ENCODE measurements at regions not wholly inside any gene's neighbourhood (a gene's known extent, or its start where the extent isn't known, plus 50 kb on each side); places are given as distances from the start of the nearest gene placed in this dataset.
"Not testable (repeated sequence)": the region's sequence is repeated elsewhere in the genome, so short reads cannot be mapped to it uniquely, and the experiment has no call there.

- DNase-seq = peak; percentile 84
Observed at GRCh38 chr9:97176206-97176605, 131.3 kb upstream of the CCDC180 start.

DNA sequence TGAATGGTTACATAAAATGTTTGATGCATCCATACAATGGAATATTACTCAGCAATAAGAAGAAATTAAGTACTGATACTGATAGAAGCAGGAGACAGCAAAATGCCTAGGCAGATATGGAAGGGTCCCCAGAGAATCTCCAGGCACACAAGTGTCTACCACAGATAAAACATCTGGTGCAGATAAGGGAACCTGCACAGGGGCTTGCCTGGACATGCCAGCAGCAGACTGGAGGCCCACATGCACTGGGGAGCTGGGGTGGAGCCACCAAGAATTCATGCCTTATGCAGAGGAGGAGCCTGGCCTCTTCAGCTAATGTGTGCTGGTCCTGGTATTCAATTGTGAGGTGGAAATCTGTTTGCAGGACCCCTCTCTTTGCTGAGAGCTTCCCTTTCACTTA, 129.2 kb upstream of the CTSV start:
- peak; percentile 44 for DNase-seq

GRCh38 chr9:97166496-97167138, 127.7 kb upstream of the CTSV start:
- DNase-seq = not testable (repeated sequence)

GRCh38 chr9:97160255-97160654, 121.3 kb upstream of the CTSV start:
- DNase-seq = no peak

- DNase-seq = not testable (repeated sequence)
Observed at GRCh38 chr9:97158722-97159121, 119.8 kb upstream of the CTSV start.

DNA sequence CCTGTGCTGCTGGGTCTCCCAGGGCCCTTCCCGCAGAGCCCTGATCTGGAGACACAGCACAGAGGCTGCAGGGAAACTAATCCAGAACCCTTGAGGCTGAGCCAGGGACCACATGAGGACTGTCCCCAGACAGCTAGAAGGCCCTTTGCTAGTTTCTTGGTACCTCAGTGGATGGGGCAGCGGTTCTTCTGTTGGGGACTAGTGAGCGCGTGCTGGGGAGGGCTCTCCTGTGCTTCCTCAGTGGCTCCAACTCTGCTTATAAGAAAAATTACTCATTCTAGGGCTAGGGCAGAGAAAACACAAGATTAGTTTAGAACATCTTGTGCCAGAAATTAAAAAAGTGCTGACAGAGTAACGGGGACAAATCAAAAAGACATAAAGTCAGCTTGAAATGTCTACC, 116.5 kb upstream of the CTSV start:
- DNase-seq = not testable (repeated sequence)

GRCh38 chr9:97153967-97154366, 115.0 kb upstream of the CTSV start:
- DNase-seq = no peak

GRCh38 chr9:97153160-97153559, 114.2 kb upstream of the CTSV start:
- not testable (repeated sequence) for DNase-seq

DNA sequence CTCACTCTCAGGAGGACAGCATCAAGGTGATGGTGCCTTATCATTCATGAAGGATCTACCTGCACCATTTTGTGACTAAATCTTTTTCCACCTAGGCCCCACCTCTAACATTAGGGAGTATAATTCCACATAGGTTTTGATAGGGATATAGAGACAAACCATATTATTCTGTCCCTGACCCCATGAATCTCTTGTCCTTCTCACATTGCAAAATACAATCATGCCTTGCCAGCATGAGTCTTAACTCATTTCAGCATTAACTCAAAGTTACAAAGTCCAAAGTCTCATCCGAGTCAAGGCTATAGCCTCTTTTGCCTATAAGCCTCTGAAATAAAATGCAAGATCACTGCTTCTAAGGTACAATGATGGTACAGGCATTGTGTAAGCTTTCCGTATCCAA, 111.5 kb upstream of the CTSV start:
- not testable (repeated sequence) for DNase-seq

DNA sequence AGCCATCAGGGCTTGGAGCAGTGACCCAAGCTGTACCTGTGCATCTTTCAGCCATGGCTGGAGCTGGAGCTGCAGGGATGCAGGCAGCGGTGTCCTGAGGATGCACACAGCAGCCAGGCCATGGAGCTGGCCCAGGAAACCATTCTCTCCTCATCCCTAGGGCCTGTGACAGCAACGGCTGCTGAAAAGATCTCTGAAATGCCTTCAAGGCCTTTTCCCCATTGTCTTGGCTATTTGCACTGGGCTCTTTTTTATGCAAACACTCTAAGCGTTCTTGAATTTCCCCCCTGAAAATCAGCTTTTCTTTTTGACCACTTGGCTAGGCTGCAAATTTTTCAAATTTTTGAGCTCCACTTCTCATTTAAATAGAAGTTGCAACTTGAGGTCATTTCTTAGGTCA, 109.5 kb upstream of the CTSV start:
- DNase-seq = not testable (repeated sequence)

GRCh38 chr9:97145680-97146079, 106.7 kb upstream of the CTSV start:
- not testable (repeated sequence) for DNase-seq

GRCh38 chr9:97140566-97140965, 101.6 kb upstream of the CTSV start:
- DNase-seq = no peak

- no peak for DNase-seq
Observed at GRCh38 chr9:97136421-97136820, 97.5 kb upstream of the CTSV start.

GRCh38 chr9:97133966-97134365, 95.0 kb upstream of the CTSV start:
- DNase-seq = not testable (repeated sequence)

DNA sequence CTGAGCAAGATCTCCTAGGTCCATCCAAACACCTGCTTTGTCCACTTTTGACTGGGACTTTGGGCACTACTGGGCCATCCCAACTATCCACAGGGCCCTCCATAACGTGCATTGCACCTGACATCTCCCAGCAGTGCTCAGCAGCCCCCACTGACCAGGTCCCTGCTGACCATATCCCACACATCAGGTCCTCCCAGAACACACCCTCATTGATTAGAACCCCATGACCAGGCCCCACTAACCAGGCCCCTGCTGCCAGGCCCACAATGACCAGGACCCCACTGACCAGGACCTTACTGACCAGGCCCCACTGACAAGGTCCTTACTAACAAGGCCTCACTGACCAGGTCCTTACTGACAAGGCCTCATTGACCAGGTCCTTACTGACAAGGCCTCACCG, 93.9 kb upstream of the CTSV start:
- DNase-seq = no peak

DNA sequence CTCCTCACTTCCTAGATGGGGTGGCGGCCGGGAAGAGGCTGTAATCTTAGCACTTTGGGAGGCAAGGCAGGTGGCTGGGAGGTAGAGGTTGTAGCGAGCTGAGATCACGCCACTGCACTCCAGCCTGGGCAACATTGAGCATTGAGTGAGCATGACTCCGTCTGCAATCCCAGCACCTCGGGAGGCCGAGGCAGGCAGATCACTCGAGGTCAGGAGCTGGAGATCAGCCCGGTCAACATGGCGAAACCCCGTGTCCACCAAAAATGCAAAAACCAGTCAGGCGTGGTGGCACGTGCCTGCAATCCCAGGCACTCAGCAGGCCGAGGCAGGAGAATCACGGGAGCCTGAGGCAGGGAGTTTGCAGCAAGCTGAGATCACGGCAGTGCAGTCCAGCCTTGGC, 91.9 kb upstream of the CTSV start:
- not testable (repeated sequence) for DNase-seq

DNA sequence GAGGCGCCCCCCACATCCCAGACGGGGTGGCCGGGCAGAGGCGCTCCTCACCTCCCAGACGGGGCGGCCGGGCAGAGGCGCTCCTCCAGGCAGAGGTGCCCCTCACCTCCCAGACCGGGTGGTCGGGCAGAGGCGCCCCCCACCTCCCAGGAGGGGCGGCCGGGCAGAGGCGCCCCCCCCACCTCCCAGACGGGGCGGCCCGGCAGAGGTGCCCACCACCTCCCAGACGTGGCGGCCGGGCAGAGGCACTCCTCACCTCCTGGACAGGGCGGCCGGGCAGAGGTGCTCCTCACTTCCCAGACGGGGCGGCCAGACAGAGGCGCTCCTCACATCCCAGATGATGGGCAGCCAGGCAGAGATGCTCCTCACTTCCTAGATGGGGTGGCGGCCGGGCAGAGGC, 91.4 kb upstream of the CTSV start:
- DNase-seq = not testable (repeated sequence)

DNA sequence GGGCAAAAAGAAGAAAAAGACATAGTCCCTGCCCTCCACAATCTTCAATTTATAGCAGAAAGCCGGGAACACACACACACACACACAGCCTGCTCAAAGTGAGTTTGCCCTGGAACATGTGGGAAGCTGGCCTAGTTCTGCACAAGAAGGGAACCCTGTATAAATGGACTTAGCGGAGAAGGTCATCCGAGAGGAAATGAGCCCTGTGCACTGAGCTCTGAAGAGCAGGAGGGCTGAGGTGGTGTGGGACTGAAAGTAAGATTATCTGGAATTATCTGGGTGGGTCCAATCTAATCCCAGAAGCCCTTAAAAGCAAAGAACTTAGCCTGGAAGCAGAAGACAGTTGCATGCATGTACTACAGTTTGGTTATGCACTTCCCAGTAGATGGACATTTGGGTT, 90.0 kb upstream of the CTSV start:
- DNase-seq = no peak

- DNase-seq = no peak
Observed at GRCh38 chr9:97124256-97124655, 85.3 kb upstream of the CTSV start.

GRCh38 chr9:97110696-97111095, 71.8 kb upstream of the CTSV start:
- no peak for DNase-seq

- no peak for DNase-seq
Observed at GRCh38 chr9:97109194-97109811, 70.4 kb upstream of the CTSV start.

- peak; percentile 17 for DNase-seq
Observed at GRCh38 chr9:97105220-97105619, 66.3 kb upstream of the CTSV start.

GRCh38 chr9:97103613-97104383, 64.9 kb upstream of the CTSV start:
- DNase-seq = peak; percentile 44

- DNase-seq = not testable (repeated sequence)
Observed at GRCh38 chr9:97099540-97099939, 60.6 kb upstream of the CTSV start.

Measured in NCI-H345 (cell line).